GM19463 (cell line): ENCODE measurements at regions not wholly inside any gene's neighbourhood (a gene's known extent, or its start where the extent isn't known, plus 50 kb on each side); places are given as distances from the start of the nearest gene placed in this dataset.

ENCODE experiments used
- ATAC-seq: cut with Tn5 transposase; IDR thresholded peaks from one replicate; pipeline ENCODE4 v1.9.1; 2021; ENCODE audit warnings: mild to moderate bottlenecking, moderate library complexity; ENCODE audit not compliant: unreplicated experiment

DNA sequence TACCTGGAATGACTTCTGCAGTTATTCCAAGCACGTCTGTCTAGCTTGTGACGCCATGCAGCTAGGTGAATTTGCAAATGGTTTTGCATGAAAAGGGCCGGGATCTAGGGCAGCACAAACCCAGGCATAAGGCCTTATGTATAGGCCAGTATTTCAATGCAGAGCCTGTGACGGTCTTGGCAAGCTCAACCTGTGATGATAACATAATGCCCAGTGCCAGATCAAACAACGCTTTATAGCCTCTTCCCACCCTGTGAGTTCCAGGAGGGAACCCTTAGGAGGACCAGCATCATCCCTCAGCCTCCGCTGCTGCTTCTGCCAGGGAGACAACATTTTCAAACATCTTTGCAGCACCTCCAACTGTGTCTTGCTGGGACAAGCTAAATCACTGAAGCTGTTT lies 390.7 kb downstream of the INHBA start:
- no peak for ATAC-seq

- no peak for ATAC-seq
These were observed 391.6 kb downstream of the INHBA start for GRCh38 chr7:41311301-41311700.

GRCh38 chr7:41306486-41306885 lies 396.4 kb downstream of the INHBA start:
- no peak for ATAC-seq

DNA sequence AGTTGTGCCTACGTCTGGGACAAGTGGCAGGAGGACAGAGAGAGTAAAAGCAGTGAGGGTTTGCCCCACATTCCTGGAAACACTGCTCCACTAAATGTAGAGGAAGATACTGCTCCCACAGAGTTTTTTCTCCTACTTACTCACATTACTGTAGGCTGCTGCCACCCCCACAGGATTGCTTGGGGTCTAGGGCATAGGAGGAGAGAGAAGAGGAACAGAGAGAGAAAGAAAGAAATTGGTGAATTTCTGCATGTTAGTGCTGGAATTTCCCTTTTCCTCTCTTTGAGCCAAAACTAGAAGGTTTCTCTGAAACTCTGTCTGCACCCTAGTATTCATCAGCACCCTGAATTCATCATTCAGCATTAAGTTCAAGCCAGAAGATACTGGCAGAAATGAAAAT lies 397.9 kb downstream of the INHBA start:
- peak; percentile 72 for ATAC-seq

- ATAC-seq, result no peak
These were observed 399.2 kb downstream of the INHBA start for GRCh38 chr7:41303709-41304108.

GRCh38 chr7:41298409-41298808 lies 404.5 kb downstream of the INHBA start:
- ATAC-seq, result peak; percentile 64

- ATAC-seq, result no peak
These were observed 405.7 kb downstream of the INHBA start for GRCh38 chr7:41297166-41297565.

DNA sequence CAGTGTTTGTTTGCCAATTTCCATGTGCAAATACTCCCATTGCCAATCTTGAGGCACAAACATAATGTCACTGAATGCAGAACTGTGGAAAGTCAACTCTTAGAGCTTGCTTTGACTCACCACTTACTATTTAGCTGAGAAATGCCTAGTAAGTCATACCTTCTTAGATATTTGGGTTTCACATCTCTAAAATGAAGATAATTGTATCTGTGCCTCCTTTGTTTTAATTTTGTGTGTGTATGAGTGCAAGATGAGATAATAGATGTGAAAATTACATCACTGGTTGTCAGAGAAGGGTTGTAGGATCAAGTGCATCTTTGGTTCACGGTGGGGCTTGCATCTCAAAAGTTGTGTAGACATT lies 407.5 kb downstream of the INHBA start:
- ATAC-seq, result no peak

GRCh38 chr7:41294556-41295454 lies 408.1 kb downstream of the INHBA start:
- no peak for ATAC-seq

DNA sequence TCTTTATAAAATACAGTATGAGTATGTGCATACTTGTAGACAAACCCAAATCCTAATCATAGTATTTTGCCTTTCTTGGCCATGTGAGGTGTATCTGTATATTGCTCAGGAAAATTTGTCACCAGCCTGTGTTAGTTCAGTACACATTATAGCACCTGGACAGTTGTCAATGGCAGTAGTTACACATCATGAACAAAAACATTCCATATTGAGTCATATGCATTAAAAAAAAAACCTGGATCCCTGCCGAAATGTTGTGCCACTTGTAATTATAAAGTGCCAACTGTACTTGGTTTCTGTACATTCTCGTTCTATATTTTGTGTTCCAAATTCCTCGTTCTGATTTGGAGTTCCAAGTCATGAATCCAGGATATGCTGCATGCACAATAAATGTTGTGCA lies 410.4 kb downstream of the INHBA start:
- ATAC-seq, result no peak

- ATAC-seq, result no peak
These were observed 415.1 kb downstream of the INHBA start for GRCh38 chr7:41287559-41288335.

GRCh38 chr7:41280491-41280890 lies 422.4 kb downstream of the INHBA start:
- ATAC-seq, result no peak

- ATAC-seq, result no peak
These were observed 425.3 kb downstream of the INHBA start for GRCh38 chr7:41277561-41277960.

DNA sequence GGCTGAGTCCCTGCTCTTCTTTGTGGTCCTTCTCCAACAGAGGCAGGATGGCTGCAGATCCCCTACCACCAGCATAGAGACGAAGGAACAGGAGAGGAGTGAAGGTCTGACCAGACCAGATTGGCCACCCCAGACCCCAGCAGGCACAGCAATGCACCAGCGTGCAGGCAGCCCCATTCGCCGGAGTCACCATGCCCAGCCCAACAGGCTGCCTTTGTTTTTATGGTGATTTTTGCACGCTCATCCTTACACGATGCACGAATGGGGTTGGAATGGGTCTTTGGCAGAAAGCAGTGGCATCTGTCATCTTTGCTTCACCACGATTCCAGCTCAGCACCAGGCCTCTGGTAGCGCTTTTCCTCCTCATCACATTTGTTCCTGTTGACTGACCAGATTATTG lies 427.6 kb downstream of the INHBA start:
- ATAC-seq, result no peak

GRCh38 chr7:41274179-41274578 lies 428.7 kb downstream of the INHBA start:
- no peak for ATAC-seq

DNA sequence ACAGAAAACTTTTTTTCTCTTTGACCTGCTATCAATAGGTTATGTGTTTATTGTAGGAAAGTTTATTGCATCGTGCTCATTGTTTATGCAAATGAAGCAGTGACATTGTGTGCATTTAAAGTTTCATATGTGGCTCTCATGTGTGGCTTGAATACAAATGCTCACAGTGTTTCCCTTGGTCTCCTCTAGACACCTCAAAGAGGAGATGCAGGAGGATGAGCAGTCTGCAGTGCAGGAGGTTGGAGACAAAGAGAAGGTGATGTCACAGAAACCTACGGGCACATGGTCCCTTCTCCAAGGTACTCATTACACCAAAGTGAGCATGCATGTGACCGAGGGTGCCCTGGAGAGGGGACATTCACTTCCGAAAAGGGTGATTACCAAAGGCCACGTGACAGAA lies 430.2 kb downstream of the INHBA start:
- ATAC-seq, result no peak

GRCh38 chr7:41268878-41269277 lies 434.0 kb downstream of the INHBA start:
- no peak for ATAC-seq

DNA sequence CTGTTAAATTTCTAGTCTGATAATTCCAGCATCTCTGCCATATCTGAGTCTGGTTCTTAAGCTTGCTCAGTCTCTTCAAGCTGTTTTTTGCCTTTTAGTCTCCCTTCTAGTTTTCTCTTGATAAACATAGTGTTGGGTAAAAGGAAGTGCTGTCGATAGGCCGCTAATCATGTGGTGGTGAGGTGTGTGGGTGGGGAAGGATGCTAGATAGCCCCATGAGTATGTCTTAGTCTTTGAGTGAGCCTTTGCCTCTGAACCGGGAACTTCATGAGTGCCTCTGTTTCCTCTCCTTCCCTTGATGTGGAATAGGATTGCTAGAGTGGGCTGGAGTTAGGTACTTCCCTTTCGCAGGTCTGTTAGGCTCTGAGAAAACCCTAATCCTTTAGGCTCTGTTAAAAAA lies 441.8 kb downstream of the INHBA start:
- ATAC-seq, result peak; percentile 45

DNA sequence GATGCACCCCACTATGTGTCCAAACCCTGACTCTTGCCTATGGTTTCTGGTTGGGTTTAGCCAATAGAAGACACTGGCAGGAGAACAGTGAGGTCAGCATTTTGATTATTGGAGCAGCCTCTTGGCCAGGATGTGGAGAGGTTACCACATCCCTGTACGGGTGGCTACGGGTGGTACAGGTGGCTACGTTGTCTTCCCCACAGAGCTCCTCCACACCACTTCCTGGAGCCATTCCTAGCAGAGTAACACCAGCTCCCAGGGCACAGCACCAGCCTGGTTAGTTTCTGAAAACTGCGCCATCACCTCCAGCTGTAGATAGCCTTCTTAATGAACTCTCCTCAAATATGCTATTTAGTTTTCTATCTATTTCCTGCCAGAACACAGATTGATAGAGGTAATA lies 445.2 kb downstream of the INHBA start:
- no peak for ATAC-seq

DNA sequence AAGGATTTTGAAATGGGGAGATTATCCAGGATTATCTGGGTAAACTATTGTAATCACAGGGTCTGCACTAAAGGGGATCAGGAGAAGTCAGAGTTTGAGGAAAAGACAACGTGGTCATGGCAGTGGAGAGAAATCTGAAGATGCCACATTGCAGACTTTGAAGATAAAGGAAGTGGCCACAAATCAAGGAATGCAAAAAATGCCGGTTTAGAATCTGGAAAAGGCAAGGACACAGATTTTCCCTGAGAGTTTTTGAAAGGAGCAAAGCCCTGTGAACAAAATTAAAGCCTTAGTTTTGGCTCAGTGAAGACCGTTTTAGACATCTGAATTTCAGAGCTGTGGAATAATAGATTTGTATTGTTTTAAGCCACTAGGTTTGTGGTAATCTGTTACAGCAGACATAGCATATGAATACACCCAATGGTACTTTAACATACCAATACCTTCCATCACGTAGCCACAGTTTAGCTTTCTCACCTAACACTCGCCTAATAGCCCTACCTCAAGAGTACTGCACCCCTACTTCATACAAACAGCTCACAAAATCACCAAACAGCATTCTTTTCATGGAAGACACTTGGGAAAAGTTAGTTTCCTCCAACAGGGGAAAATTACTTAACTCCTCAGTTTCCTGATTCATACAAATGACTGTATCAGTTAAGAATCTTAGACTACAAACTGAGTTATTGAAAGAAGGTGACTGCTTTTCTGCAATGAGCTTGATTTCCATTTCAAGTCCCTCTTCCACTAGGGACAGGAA lies 446.5 kb downstream of the INHBA start:
- no peak for ATAC-seq

GRCh38 chr7:41255716-41256115 lies 447.2 kb downstream of the INHBA start:
- no peak for ATAC-seq
